T1000 (cell line): ENCODE measurements at regions not wholly inside any gene's neighbourhood (a gene's known extent, or its start where the extent isn't known, plus 50 kb on each side); places are given as distances from the start of the nearest gene placed in this dataset.
A peak's percentile ranks its signal among the peaks of the same experiment; 100 is the strongest.
"Not testable (repeated sequence)": the region's sequence is repeated elsewhere in the genome, so short reads cannot be mapped to it uniquely, and the experiment has no call there.

Source experiments
- DNase-seq: peaks from one replicate; lab custom pipeline; 2025; ENCODE audit warnings: mixed read lengths; lab: John Stamatoyannopoulos, UW

DNA sequence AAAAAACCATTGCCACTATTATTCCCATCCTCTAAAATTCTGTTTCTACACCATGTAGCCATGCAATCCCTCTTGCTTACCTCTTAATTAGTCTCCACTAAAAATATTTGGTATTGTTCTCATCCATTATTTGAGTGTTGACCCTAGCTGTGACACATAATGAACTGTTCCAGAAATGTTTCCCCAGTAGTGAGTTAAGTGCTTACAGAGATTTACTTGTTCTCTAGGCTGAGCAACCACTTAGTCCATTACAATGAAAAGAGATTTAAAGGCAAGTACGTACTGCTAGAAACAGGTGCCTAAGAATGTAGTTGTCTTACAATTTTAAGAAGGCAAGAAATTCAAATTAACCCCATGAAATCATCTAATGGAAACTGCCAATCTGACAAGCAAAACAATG is 112.7 kb upstream of the PTPN13 start:
- no peak for DNase-seq

- DNase-seq, result no peak
Observed at GRCh38 chr4:86482306-86483172, 111.6 kb upstream of the PTPN13 start.

GRCh38 chr4:86483173-86483490 is 111.0 kb upstream of the PTPN13 start:
- DNase-seq, result no peak

GRCh38 chr4:86483773-86484172 is 110.3 kb upstream of the PTPN13 start:
- no peak for DNase-seq

- DNase-seq, result no peak
Observed at GRCh38 chr4:86484241-86484640, 109.9 kb upstream of the PTPN13 start.

- DNase-seq, result no peak
Observed at GRCh38 chr4:86487738-86488348, 106.3 kb upstream of the PTPN13 start.

DNA sequence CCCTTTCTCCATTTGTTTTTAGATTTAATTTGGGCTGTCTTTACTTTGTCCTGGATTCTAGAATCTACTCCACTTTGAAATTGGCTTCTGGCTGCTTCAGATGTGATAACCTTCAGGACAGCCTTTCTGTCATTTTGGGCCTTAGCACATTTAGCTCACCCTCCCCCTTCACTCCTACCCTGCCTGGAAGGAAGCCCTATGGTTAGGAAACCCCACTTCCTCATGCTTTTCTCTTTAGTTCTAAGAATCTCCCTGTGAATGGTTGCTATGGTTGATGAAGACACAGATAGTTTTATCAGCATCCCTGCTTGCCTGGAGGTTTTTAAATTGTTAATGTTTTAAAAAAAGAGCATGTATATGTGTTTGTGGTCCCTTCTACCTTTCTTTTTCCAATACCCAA is 100.7 kb upstream of the PTPN13 start:
- DNase-seq, result no peak

- DNase-seq, result no peak
Observed at GRCh38 chr4:86496094-86497080, 97.7 kb upstream of the PTPN13 start.

DNA sequence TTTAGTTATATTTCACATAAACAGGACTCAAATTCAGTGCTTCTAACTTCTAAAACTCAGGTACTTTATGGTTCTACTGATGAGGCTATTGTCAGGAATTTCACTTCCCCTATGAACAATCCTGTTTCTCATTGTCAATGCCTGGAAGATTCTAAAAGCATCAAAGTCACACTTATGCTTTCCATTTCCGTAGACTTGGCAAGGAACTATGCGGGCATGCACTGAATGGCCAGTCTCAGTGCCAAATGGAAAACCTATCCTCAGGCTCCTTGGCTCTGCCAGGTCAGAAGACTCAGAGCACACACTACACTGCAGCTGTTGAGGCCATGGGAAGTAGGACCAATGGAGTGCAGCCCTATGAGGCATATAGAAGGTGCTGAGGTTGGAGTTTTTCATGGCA is 97.0 kb upstream of the PTPN13 start:
- no peak for DNase-seq

DNA sequence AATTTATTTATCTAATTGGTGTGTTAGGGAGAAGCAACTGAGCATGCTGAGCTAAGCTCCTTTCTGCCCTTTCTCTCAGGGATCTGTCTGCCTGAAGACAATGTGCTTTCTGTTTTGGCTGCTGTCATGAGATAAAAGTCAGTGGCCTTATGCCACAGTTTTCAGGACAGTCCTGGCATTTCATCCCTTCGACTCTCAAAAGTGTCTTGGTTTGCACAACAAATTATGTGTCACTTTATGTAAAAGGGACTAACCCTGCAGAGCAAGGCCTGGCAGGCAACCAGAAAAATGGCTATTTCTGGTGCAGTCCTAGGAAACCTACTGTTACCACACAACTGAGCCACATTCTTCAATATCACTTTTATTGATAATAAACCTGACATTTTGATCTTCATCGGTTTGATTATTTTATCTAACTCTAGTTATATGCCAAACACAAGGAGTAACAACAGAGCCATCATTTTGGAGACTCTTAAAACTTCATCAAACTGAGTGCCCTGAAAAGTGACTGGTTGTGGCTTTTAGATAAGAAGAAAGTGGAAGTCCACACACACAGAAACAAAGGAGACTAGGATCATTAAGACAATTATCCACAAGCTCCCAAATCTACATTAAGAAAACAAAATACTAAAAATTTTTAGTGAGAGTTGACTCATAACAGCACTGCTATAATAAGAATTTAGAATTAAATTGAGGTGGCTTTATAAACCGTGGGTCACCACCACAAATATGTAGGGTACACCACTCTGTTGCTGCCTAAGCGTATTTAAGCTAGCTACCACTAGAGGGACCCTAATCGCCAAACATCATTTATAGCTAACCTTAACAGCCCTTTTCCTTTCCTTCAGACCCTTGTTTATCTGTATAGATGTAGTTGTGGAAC is 95.9 kb upstream of the PTPN13 start:
- peak; percentile 13 for DNase-seq

DNA sequence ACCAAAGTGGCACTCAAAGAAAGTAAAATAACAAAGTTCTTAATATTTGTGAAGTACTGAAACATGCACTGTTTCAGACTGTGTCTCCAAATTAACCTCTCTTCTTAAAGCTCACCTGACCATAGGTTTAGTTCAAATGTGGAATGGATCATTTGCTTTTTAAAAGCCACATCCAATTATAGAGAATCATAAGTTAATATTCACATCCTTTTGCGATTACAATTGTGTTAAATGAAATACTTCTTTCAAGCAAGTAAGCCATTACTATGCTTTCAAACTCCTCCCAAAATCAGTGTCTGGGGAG is 95.3 kb upstream of the PTPN13 start:
- no peak for DNase-seq

GRCh38 chr4:86500527-86500926 is 93.6 kb upstream of the PTPN13 start:
- no peak for DNase-seq

DNA sequence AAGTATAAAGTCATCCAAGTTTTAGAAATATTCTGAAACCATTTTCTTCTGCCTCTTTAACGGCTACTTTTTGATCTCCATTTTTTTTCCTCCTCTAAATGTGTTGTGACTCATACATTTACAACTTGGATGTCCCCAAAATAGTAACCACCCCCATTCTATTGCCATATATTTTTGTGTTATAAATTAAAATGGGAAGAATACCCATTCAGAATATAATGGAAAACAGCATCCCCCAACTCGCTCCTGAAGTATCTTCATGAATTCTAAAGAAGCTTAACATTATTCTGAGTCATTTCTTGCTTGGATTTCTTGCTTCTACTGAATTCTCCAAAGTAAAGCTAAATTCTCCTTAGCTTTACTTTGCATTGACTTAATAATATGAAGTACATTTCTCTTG is 92.0 kb upstream of the PTPN13 start:
- DNase-seq, result no peak

DNA sequence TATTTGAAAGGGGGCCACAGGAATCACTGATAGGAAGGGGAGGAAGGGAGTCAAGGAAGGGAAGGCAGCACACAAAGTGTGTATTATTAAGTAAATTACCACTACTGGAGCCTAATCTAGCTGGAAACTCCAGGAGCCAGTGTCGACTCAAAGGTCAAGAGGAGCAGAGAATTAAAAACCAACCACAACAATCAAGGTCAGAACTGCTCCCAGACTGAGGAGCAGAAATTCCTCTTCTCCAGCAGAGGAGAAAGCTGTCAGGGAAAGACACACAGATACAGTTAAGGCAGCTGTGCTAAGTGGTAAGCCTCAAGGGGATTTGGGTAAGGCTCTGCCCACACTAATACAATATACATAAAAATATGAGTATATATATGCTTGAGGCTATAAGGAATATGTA is 87.5 kb upstream of the PTPN13 start:
- no peak for DNase-seq

DNA sequence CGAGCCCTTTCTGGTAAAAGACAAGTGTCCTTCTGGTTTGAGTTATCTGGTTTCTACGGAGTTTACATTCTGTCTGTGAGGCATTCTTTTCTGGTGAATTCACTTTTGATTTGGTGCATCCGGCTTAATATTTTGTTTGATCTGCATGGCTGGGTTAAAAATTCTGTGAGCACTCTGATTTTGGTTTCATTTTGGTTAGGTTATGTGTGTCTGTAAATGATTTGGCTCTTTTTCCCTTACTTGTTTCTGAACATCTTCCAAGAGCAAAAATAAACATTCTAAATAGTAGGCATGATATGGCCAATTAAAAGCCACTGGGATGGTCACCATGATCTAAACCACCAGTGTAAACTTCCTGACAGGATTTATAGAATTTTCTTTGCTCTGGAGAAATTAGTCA is 85.7 kb upstream of the PTPN13 start:
- no peak for DNase-seq

DNA sequence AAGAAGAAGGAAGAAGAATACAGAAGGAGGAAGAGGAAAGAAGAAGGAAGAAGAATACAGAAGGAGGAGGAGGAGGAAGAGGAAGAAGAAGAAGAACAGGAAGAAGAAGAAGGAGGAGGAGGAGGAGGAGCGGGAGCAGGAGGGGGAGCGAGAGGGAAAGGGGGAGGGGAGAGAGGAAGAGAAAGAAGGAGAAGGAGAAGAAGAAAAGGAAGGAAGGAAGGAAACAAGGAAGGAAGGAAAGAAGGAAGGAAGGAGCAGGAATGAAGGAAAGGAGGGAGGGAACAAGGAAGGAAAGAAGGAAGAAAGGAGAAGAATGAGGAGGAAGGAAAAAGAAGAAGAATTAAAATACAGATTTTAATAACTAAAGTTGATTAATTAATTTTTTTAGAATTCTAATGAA is 82.5 kb upstream of the PTPN13 start:
- DNase-seq, result no peak

DNA sequence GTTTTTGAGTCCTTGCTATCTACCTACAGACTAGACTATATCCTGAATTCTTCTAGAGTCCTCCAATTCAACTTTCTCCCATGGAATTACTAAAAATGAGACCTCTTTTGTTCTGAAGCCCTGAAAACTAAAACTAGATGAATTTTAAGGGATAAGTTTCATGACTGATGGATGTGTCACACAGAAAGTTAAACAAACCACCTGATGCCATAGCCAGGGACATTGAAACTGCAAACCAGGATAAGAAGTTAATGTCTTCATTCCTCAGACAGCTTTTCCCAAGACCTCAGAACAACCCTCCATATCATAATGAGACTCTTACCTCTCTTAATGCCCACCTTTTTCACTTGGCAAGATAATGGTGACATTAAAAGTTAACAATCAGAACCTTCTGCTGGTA is 81.5 kb upstream of the PTPN13 start:
- DNase-seq, result no peak

DNA sequence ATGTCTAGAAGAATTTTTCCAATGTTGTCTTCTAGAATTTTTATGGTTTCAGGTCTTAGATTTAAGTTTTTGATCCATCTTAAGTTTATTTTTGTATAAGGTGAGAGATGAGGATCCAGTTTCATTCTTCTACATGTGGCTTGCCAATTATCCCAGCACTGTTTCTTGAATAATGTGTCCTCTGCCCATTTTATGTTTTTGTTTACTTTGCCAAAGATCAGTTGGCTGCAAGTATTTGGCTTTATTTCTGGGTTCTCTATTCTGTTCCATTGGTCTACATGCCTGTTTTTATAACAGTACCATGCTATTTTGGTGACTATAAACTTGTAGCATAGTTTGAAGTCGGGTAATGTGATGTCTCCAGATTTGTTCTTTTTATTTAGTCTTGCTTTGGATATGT is 78.2 kb upstream of the PTPN13 start:
- DNase-seq, result not testable (repeated sequence)

DNA sequence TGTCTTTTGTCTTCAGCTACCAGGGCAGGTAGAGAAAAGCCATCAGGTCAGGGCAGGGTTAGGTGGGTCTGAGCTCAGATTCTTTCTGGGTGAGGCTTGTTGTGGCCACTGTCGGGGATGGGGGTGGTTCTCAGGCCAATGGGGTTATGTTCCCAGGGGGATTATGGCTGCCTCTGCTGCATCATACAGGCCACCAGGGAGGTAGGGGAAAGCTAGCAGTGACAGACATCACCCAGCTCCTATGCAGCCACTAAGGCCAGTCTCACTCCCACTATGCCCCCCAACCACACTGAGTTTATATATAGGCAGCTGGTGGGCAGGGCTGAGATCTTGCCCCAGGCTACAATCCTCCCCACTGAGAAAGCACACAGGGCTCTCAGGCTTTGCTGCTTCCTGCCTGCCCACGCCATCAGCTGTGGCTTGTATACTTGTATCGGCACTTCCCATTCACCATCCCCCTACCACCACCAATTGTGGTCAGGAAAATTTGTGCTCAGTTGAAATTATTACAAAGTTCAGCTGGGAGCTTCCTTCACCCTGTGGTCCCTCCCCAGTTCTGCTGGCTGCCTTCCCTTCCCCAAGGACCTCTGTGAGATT is 72.6 kb upstream of the PTPN13 start:
- DNase-seq, result no peak

DNA sequence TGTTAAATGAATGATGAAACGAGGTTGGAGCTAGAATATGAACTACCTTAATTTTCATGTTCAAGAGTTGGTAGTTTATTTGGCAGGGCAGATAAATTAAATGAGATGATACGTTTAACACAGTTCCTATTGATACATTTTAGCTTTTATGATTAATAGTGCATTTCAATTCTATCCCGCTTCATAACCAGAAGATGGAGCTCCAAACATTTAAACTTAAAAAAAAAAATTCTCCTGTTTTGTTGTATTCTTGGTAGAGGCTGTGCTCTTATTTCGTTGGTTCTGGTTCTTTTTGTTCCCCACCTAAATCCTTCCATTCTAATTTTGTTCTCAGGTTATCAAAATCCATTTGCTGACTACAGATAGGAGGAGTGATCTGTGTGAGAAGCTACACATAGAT is 71.8 kb upstream of the PTPN13 start:
- DNase-seq, result no peak

DNA sequence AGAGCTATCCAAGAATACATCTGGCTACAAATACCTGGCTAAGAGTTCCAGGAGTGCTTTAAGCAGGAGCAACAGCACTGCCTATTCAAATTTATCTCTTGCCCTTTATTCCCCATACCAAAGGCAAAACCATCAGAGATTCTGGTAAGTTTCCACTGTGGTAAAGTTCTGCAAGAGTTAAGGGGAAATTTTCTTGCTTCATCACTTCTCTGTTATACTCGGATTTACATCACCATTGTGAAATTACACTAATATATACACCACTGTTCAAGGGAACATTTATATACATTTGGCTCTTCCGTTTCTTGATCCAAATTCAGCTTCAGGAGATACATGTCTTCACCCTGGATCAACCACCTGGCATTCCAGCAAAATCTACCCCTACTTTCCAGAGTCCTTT is 70.8 kb upstream of the PTPN13 start:
- no peak for DNase-seq
